SK-N-SH (cell line): ENCODE measurements at regions not wholly inside any gene's neighbourhood (a gene's known extent, or its start where the extent isn't known, plus 50 kb on each side); places are given as distances from the start of the nearest gene placed in this dataset.

ENCODE experiments used
- CTCF ChIA-PET: fragments of 300-600, 350-600 bp; formaldehyde crosslinking; extraction: SDS; loops from one replicate; lab custom pipeline; 2021; lab: Yijun Ruan, JAX
- POLR2A ChIA-PET: fragments of 350-600 bp; sonication (Branson Sonifier 250); formaldehyde crosslinking; extraction: SDS; loops from one replicate; lab custom pipeline; 2020; ENCODE audit warnings: antibody characterized with exemption, inconsistent platforms; lab: Yijun Ruan, JAX
- DNase-seq: peaks from one replicate; pipeline ENCODE4 v3.0.0; 2012
- H2AFZ ChIP-seq: fragments of 200-600 bp; sonication (generic); 2 replicates; pipeline ENCODE4 v1.8.1; 2016; ENCODE audit warnings: antibody characterized with exemption, mild to moderate bottlenecking, low read depth
- H3F3A ChIP-seq: fragments of 200-600 bp; sonication (generic); replicated peaks from 2 replicates; pipeline ENCODE3; 2016; ENCODE audit warnings: antibody characterized with exemption, mild to moderate bottlenecking; ENCODE audit not compliant: insufficient read depth
- H3K27ac ChIP-seq, 2 experiments: fragments of 200-500 bp in 1 of 2; fragments of 200-600 bp in 1 of 2; sonication (Bioruptor generic) in 1 of 2; sonication (generic), shearing (Covaris generic) in 1 of 2; 2 replicates each; pipeline versions ENCODE4 v1.5.1 to v1.6.1; 2014 to 2016; ENCODE audit warnings: low read depth in 2 of 2, inconsistent platforms in 1 of 2, low read length in 1 of 2, mild to moderate bottlenecking in 1 of 2, mixed read lengths in 1 of 2
- H3K27me3 ChIP-seq: fragments of 200-600 bp; sonication (generic), shearing (Covaris generic); 2 replicates; pipeline ENCODE4 v1.6.1; 2016; ENCODE audit warnings: mixed run types; ENCODE audit not compliant: insufficient read depth
- H3K36me3 ChIP-seq, 2 experiments: fragments of 200-500 bp in 1 of 2; fragments of 200-600 bp in 1 of 2; sonication (Bioruptor generic) in 1 of 2; sonication (generic) in 1 of 2; replicated peaks in 1 of 2; 2 replicates each; pipeline versions ENCODE3 to v1.5.1; 2014 to 2016; ENCODE audit warnings: low read length in 1 of 2, mild to moderate bottlenecking in 1 of 2; ENCODE audit not compliant: insufficient read depth in 2 of 2, control insufficient read depth in 1 of 2
- H3K4me1 ChIP-seq, 2 experiments: fragments of 200-500 bp in 1 of 2; fragments of 200-600 bp in 1 of 2; sonication (Bioruptor generic) in 1 of 2; sonication (generic), shearing (Covaris generic) in 1 of 2; 2 replicates each; pipeline versions ENCODE4 v1.5.1 to v1.6.1; 2014 to 2016; ENCODE audit warnings: low read depth in 1 of 2, low read length in 1 of 2, mixed run types in 1 of 2; ENCODE audit not compliant: insufficient read depth in 2 of 2, control insufficient read depth in 1 of 2
- H3K4me2 ChIP-seq: fragments of 200-600 bp; sonication (generic), shearing (Covaris generic); 2 replicates; pipeline ENCODE4 v1.6.1; 2017; ENCODE audit warnings: mixed run types
- H3K4me3 ChIP-seq, 2 experiments: fragments of 200-500 bp in 1 of 2; fragments of 200-600 bp in 1 of 2; sonication (Bioruptor generic) in 1 of 2; sonication (generic), shearing (Covaris generic) in 1 of 2; 2 replicates each; pipeline versions ENCODE4 v1.5.1 to v1.8.1; 2014 to 2016; ENCODE audit warnings: low read depth in 2 of 2, inconsistent platforms in 1 of 2, low read length in 1 of 2, mild to moderate bottlenecking in 1 of 2, mixed read lengths in 1 of 2, moderate library complexity in 1 of 2
- H3K79me2 ChIP-seq: fragments of 200-600 bp; sonication (generic); 2 replicates; pipeline ENCODE4 v1.8.1; 2017; ENCODE audit warnings: mild to moderate bottlenecking; ENCODE audit not compliant: insufficient read depth
- H3K9ac ChIP-seq: fragments of 200-600 bp; sonication (generic); 2 replicates; pipeline ENCODE4 v1.6.1; 2017; ENCODE audit warnings: mixed run types
- H3K9me2 ChIP-seq: fragments of 200-600 bp; sonication (generic); 2 replicates; pipeline ENCODE4 v1.6.1; 2017; ENCODE audit warnings: mixed run types
- H3K9me3 ChIP-seq: fragments of 200-600 bp; sonication (generic); 2 replicates; pipeline ENCODE4 v1.6.1; 2017; ENCODE audit warnings: mixed run types, mild to moderate bottlenecking, moderate library complexity
- H4K20me1 ChIP-seq: fragments of 200-600 bp; sonication (generic); 2 replicates; pipeline ENCODE4 v1.6.1; 2017; ENCODE audit warnings: mild to moderate bottlenecking, mixed run types; ENCODE audit not compliant: insufficient read depth
- CHD2 ChIP-seq: fragments of 150-350 bp; IDR thresholded peaks from 2 replicates; pipeline ENCODE4 v1.6.1; 2018; ENCODE audit warnings: low read length; ENCODE audit not compliant: partially characterized antibody
- ELF1 ChIP-seq: IDR thresholded peaks from 2 replicates; pipeline ENCODE4 v1.4.0; 2012
- EP300 ChIP-seq, 2 experiments: IDR thresholded peaks; 2 replicates each; pipeline versions ENCODE4 v1.4.0 to v1.6.1; 2012; ENCODE audit warnings: borderline replicate concordance in 1 of 2, low read depth in 1 of 2, low read length in 1 of 2
- FOXJ3 ChIP-seq: sonication (generic); formaldehyde crosslinking; IDR thresholded peaks from 2 replicates; pipeline ENCODE4 v1.5.1; 2020; ENCODE audit warnings: mild to moderate bottlenecking, missing genetic modification reagents
- GATA2 ChIP-seq: sonication (generic); formaldehyde crosslinking; IDR thresholded peaks from 2 replicates; pipeline ENCODE4 v1.5.0; 2020; ENCODE audit warnings: mild to moderate bottlenecking, missing genetic modification reagents
- MAX ChIP-seq: IDR thresholded peaks from 2 replicates; pipeline ENCODE4 v1.4.0; 2012; ENCODE audit warnings: low read depth
- MEF2A ChIP-seq: IDR thresholded peaks from 2 replicates; pipeline ENCODE4 v1.4.0; 2012; ENCODE audit warnings: low read depth, borderline replicate concordance
- MXI1 ChIP-seq: IDR thresholded peaks from 2 replicates; pipeline ENCODE4 v1.6.1; 2012; ENCODE audit warnings: mild to moderate bottlenecking, low read depth, low read length, improper control_type of control experiment
- NRF1 ChIP-seq: IDR thresholded peaks from 2 replicates; pipeline ENCODE4 v1.6.1; 2012; ENCODE audit warnings: low read depth, mild to moderate bottlenecking, low read length
- PBX3 ChIP-seq: IDR thresholded peaks from 2 replicates; pipeline ENCODE4; 2012
- RAD21 ChIP-seq: IDR thresholded peaks from 2 replicates; pipeline ENCODE4 v1.6.1; 2012; ENCODE audit warnings: mild to moderate bottlenecking, low read length
- RCOR1 ChIP-seq: fragments of 150-350 bp; IDR thresholded peaks from 2 replicates; pipeline ENCODE4 v1.6.1; 2017; ENCODE audit warnings: antibody characterized with exemption, low read length
- REST ChIP-seq: IDR thresholded peaks from 2 replicates; pipeline ENCODE4 v1.6.1; 2012; ENCODE audit warnings: mild to moderate bottlenecking, low read depth, low read length, moderate library complexity
- RFX5 ChIP-seq: IDR thresholded peaks from 2 replicates; pipeline ENCODE4 v1.6.1; 2012; ENCODE audit warnings: mild to moderate bottlenecking, improper control_type of control experiment, low read length
- SIN3A ChIP-seq: IDR thresholded peaks from 2 replicates; pipeline ENCODE4 v1.6.1; 2012; ENCODE audit warnings: low read depth, mild to moderate bottlenecking, low read length, moderate library complexity, borderline replicate concordance
- SMC3 ChIP-seq: IDR thresholded peaks from 2 replicates; pipeline ENCODE4 v1.6.1; 2012; ENCODE audit warnings: low read depth, low read length, improper control_type of control experiment
- TAF1 ChIP-seq: IDR thresholded peaks from 2 replicates; pipeline ENCODE4 v1.6.1; 2012; ENCODE audit warnings: low read depth, mild to moderate bottlenecking, low read length, moderate library complexity, borderline replicate concordance
- TEAD4 ChIP-seq: IDR thresholded peaks from 2 replicates; pipeline ENCODE4 v1.4.0; 2012; ENCODE audit warnings: mild to moderate bottlenecking, borderline replicate concordance; ENCODE audit not compliant: insufficient read depth
- USF1 ChIP-seq: IDR thresholded peaks from 2 replicates; pipeline ENCODE4 v1.4.0; 2012; ENCODE audit warnings: low read depth, borderline replicate concordance
- USF2 ChIP-seq: fragments of 150-350 bp; IDR thresholded peaks from 2 replicates; pipeline ENCODE4 v1.6.1; 2017; ENCODE audit warnings: antibody characterized with exemption, low read length, low read depth, borderline replicate concordance
- YY1 ChIP-seq: IDR thresholded peaks from 2 replicates; pipeline ENCODE4 v1.4.0; 2012; ENCODE audit warnings: low read depth, mild to moderate bottlenecking
- WGBS: methylation state at CpG from one replicate; pipeline ENCODE4 v1.1.6; 2017; ENCODE audit warnings: low lambda C conversion rate; 5-methylcytosine and 5-hydroxymethylcytosine counted together

GRCh38 chr6:48619771-48620170 is 508.8 kb upstream of the PTCHD4 start:
- WGBS, result 28% methylated on average over 3 of the region's 3 CpGs
- H3K9me2 ChIP-seq, result no peaks in the 10 kb centered on the region
- H4K20me1 ChIP-seq, result no peaks in the 10 kb centered on the region
- TF ChIP-seq MAX (no peak), RCOR1 (no peak), RFX5 (no peak), USF1 (no peak), ELF1 (no peak), SMC3 (no peak), USF2 (no peak), TEAD4 (no peak), NRF1 (no peak), YY1 (no peak), FOXJ3 (no peak), MEF2A (no peak)
- TF ChIP-seq, all 33 proteins: peak for 0
- ChIA-PET CTCF (no interaction called here), POLR2A (no interaction called here)
- Histone ChIP-seq H3K9me3 (no peaks in the 10 kb centered on the region), H3K4me2 (no peak overlapping the region), H3K4me1 (no peaks in the 10 kb centered on the region), H3K4me3 (no peak overlapping the region), H3K27ac (no peak overlapping the region), H3K36me3 (no peaks in the 10 kb centered on the region), H3K9ac (no peak overlapping the region), H2AFZ (no peak overlapping the region), H3K79me2 (no peaks in the 10 kb centered on the region), H3F3A (no peaks in the 10 kb centered on the region), H3K27me3 (no peaks in the 10 kb centered on the region)
- no peak for DNase-seq

GRCh38 chr6:48615041-48615440 is 504.0 kb upstream of the PTCHD4 start:
- WGBS, result 8% methylated on average over 2 of the region's 2 CpGs
- Histone ChIP-seq H2AFZ (no peak overlapping the region), H3K36me3 (no peaks in the 10 kb centered on the region), H3K27me3 (no peaks in the 10 kb centered on the region), H3K4me1 (no peaks in the 10 kb centered on the region), H3F3A (no peaks in the 10 kb centered on the region), H3K4me3 (no peak overlapping the region), H3K9me2 (no peaks in the 10 kb centered on the region), H3K27ac (no peak overlapping the region), H3K9ac (no peak overlapping the region)
- TF ChIP-seq SMC3 (no peak), RFX5 (no peak), GATA2 (CRISPR knock-in tag) (no peak), SIN3A (no peak), EP300 (IDR thresholded peaks at IDR 0.05; ENCODE audit: borderline replicate concordance in 1 of 2, low read depth in 1 of 2, low read length in 1 of 2) (no peak), MXI1 (no peak), RAD21 (no peak), REST (no peak), TAF1 (no peak), CHD2 (no peak), PBX3 (no peak), YY1 (no peak)
- TF ChIP-seq, all 33 proteins: peak for 0
- Histone ChIP-seq H3K9me3 (no peaks in the 10 kb centered on the region), H3K79me2 (no peaks in the 10 kb centered on the region), H3K4me2 (no peak overlapping the region), H4K20me1 (no peaks in the 10 kb centered on the region)
- POLR2A ChIA-PET, result no interaction called here
- CTCF ChIA-PET, result no interaction called here
- no peak for DNase-seq
